Transverse colon (tissue), 4 donors: ENCODE measurements at regions not wholly inside any gene's neighbourhood (a gene's known extent, or its start where the extent isn't known, plus 50 kb on each side); places are given as distances from the start of the nearest gene placed in this dataset.

Experiments
- POLR2A ChIP-seq: fragments of 450-650 bp; IDR thresholded peaks from one replicate; pipeline ENCODE4 v1.6.1; 2016; ENCODE audit warnings: antibody characterized with exemption, mild to moderate bottlenecking, moderate library complexity
- POLR2AphosphoS5 ChIP-seq, 3 donors: sonication (generic); formaldehyde crosslinking; IDR thresholded peaks; one replicate each; pipeline ENCODE4 v1.6.1; 2016; ENCODE audit warnings: antibody characterized with exemption in 3 of 3
- TF ChIP-seq, protein P1 (sequence below), 5 experiments: fragments of 200-600 bp in 3 of 5; fragments of 450-650 bp in 2 of 5; sonication (generic) in 3 of 5; IDR thresholded peaks; 1 replicate in 2 of 5; 2 replicates in 3 of 5; pipeline ENCODE4 v1.5.1; 2016 to 2017; ENCODE audit warnings: antibody characterized with exemption in 5 of 5, inconsistent platforms in 3 of 5, mild to moderate bottlenecking in 2 of 5, moderate library complexity in 1 of 5

DNA sequence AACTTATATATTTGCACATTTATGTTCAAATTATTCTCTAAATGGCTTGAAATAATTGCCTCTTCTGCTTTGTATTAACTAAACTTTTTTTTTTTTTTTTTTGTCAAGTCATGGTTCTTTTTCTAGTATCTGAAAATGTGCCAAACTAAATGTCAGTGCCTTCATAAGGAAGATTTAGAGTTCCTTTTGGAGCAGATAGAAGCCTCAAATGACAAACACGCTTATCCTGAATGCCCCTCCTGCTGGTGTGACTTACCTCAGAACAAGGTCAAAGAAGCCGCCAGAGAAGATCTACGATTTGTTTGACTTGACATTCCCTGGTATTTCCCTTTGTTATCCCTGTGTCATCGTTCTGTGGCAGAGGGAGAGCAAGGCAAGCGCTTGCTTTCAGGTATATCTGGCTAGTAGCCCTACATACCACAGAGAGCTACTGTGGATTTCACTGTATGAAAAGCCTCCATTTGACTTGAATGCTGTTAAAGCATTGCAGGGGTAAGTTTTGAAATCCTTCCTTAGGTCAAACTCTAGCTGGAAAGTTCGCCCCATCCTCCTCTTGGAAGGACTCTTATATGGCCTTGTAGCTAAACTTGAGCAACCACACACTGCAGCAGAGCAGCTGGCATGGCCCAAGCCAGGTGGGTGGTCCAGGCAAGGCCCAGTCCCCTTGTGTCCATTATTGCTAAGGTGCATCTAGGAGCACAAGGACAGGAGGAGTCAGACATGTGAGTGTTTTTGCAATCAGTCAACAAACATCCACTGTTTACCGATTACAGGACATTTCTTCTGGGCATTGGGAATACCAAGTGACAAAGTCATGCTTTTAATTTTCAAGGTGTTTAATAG, 285.4 kb upstream of the USP25 start:
- TF ChIP-seq POLR2AphosphoS5 (IDR thresholded peaks at IDR 0.05) (no peak), POLR2A (no peak)
- TF ChIP-seq, protein P1, sequence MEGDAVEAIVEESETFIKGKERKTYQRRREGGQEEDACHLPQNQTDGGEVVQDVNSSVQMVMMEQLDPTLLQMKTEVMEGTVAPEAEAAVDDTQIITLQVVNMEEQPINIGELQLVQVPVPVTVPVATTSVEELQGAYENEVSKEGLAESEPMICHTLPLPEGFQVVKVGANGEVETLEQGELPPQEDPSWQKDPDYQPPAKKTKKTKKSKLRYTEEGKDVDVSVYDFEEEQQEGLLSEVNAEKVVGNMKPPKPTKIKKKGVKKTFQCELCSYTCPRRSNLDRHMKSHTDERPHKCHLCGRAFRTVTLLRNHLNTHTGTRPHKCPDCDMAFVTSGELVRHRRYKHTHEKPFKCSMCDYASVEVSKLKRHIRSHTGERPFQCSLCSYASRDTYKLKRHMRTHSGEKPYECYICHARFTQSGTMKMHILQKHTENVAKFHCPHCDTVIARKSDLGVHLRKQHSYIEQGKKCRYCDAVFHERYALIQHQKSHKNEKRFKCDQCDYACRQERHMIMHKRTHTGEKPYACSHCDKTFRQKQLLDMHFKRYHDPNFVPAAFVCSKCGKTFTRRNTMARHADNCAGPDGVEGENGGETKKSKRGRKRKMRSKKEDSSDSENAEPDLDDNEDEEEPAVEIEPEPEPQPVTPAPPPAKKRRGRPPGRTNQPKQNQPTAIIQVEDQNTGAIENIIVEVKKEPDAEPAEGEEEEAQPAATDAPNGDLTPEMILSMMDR (IDR thresholded peaks at IDR 0.05): no peak
